ENCODE measurements at regions not wholly inside any gene's neighbourhood (a gene's known extent, or its start where the extent isn't known, plus 50 kb on each side); places are given as distances from the start of the nearest gene placed in this dataset.
"Not testable (repeated sequence)": the region's sequence is repeated elsewhere in the genome, so short reads cannot be mapped to it uniquely, and the experiment has no call there.

DNA sequence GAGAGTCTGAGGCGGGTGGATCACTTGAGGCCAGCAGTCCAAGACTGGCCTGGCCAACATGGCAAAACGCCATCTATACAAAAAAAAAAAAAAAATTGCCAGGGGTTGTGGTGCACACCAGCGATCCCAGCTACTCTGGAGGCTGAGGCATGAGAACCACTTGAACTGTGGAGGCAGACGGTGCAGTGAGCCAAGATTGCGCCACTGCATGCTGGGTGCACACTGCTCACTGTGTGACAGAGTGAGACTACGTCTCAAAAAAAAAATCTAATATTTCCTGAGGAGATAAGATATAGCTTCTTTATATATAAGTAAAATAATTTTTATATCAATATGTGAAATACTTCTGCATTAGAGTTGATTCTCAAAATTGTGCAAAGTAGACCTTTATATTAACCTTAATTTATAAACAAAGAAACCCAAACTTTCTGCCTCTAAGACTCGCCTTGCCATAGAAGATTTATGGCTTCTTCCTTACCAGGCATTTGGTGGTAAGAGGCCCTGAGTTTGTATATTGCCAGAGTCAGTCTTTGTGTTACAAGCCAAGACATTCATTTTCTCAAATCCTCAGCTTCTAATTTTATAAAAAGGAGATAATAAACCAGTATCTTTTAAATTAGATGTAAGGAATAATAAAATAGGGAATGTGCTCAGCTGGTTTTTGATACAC lies 1226.7 kb downstream of the FLRT2 start:
- no peak overlapping the region for H3K9ac ChIP-seq (ENCODE audit: low read length in 5 of 5)
- H3K27ac ChIP-seq (ENCODE audit: low read depth, low read length) = no peak overlapping the region
- H3K27me3 ChIP-seq (ENCODE audit: control insufficient read depth in 5 of 5, insufficient read depth in 4 of 5, low read length in 5 of 5) = no peaks in the 10 kb centered on the region
- peaks cover 2 to 11% (median 4%) of the 10 kb centered on the region in 5 donors for H3K9me3 ChIP-seq (ENCODE audit: control insufficient read depth in 5 of 5, low read length in 5 of 5)
- no peak overlapping the region for H3K4me3 ChIP-seq (ENCODE audit: low read depth in 1 of 5, low read length in 5 of 5)
- H3K36me3 ChIP-seq (ENCODE audit: control insufficient read depth in 5 of 5, insufficient read depth in 5 of 5, low read length in 5 of 5) = no peaks in the 10 kb centered on the region
- no peaks in the 10 kb centered on the region for H3K4me1 ChIP-seq (ENCODE audit: control insufficient read depth in 5 of 5, insufficient read depth in 5 of 5, low read length in 5 of 5)

DNA sequence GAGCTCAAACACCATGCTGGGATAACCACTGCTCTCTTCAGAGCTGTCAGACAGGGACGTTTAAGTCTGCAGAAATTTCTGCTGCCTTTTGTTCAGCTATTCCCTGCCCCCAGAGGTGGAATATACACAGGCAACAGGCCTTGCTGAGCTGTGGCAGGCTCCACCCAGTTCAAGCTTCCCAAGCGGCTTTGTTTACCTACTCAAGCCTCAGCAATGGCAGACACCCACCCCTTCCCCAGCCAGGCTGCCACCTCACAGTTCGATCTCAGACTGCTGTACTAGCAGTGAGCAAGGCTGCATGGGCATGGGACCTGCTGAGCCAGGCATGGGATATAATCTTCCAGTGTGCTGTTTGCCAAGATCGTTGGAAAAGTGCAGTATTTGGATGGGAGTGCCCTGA lies 1220.5 kb downstream of the FLRT2 start:
- H3K27ac ChIP-seq (ENCODE audit: low read depth, low read length) = not testable (repeated sequence)

DNA sequence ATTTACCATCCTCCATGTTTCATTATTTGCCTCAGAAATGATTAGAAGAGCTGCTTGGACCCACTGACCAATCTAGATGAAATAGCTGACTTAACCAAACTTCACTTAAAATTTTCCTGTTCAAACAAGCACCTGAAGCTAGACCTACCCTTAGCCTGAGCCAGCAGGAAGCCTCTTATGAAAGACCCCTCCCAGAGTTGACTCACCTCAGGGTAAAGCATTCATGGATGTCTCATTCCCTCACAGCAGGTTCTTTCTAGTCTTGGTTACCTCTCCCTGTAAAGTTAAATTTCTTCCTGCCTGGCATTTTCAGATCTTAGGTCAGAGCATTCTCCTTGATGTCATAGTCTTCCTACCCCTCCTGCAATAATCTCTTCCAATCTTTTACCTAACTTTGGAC lies 1209.8 kb downstream of the FLRT2 start:
- Histone ChIP-seq H3K27ac (ENCODE audit: low read depth, low read length) (no peak overlapping the region), H3K36me3 (ENCODE audit: control insufficient read depth in 5 of 5, insufficient read depth in 5 of 5, low read length in 5 of 5) (no peaks in the 10 kb centered on the region), H3K4me3 (ENCODE audit: low read depth in 1 of 5, low read length in 5 of 5) (no peak overlapping the region), H3K4me1 (ENCODE audit: control insufficient read depth in 5 of 5, insufficient read depth in 5 of 5, low read length in 5 of 5) (no peaks in the 10 kb centered on the region), H3K9me3 (ENCODE audit: control insufficient read depth in 5 of 5, low read length in 5 of 5) (no peaks in the 10 kb centered on the region), H3K9ac (ENCODE audit: low read length in 5 of 5) (no peak overlapping the region), H3K27me3 (ENCODE audit: control insufficient read depth in 5 of 5, insufficient read depth in 4 of 5, low read length in 5 of 5) (no peaks in the 10 kb centered on the region)

More for the DNA sequence above, 1220.5 kb downstream of the FLRT2 start:
- not testable (repeated sequence) for H3K36me3 ChIP-seq (ENCODE audit: control insufficient read depth in 5 of 5, insufficient read depth in 5 of 5, low read length in 5 of 5); H3K9ac ChIP-seq (ENCODE audit: low read length in 5 of 5); H3K4me3 ChIP-seq (ENCODE audit: low read depth in 1 of 5, low read length in 5 of 5); H3K4me1 ChIP-seq (ENCODE audit: control insufficient read depth in 5 of 5, insufficient read depth in 5 of 5, low read length in 5 of 5); H3K27me3 ChIP-seq (ENCODE audit: control insufficient read depth in 5 of 5, insufficient read depth in 4 of 5, low read length in 5 of 5)
- H3K9me3 ChIP-seq (ENCODE audit: control insufficient read depth in 5 of 5, low read length in 5 of 5) = peaks cover 2 to 12% (median 8%) of the 10 kb centered on the region in 5 donors

DNA sequence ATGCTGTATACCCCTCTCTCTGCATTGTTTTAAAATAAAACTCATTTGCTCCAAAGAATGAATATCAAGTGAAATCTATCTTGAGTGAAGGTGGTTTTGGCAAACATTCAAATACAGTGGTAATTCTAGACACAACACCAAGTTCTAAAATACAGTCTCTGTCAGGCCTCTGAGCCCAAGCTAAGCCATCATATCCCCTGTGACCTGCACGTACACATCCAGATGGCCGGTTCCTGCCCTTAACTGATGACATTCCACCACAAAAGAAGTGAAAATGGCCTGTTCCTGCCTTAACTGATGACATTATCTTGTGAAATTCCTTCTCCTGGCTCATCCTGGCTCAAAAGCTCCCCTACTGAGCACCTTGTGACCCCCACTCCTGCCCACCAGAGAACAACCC lies 1201.5 kb downstream of the FLRT2 start:
- not testable (repeated sequence) for H3K9ac ChIP-seq (ENCODE audit: low read length in 5 of 5); H3K27ac ChIP-seq (ENCODE audit: low read depth, low read length); H3K4me3 ChIP-seq (ENCODE audit: low read depth in 1 of 5, low read length in 5 of 5); H3K9me3 ChIP-seq (ENCODE audit: control insufficient read depth in 5 of 5, low read length in 5 of 5); H3K36me3 ChIP-seq (ENCODE audit: control insufficient read depth in 5 of 5, insufficient read depth in 5 of 5, low read length in 5 of 5); H3K27me3 ChIP-seq (ENCODE audit: control insufficient read depth in 5 of 5, insufficient read depth in 4 of 5, low read length in 5 of 5); H3K4me1 ChIP-seq (ENCODE audit: control insufficient read depth in 5 of 5, insufficient read depth in 5 of 5, low read length in 5 of 5)

DNA sequence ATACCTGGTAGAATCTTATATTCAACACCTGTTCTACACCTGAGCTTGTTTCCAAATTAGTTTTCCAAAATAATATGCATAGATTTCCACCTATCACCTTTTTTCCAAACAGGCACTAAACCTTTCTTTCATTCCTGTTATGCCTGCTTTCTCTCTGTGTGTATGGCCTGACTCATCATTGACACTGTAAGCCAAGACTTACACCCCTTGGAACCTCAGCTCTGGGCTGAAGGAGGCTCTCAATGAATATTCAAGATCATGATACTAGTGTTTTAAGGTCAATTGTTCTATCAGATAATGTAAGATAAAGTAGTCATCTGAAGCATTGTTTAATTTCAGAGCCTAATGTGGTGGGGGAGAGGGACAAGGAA lies 1193.3 kb downstream of the FLRT2 start:
- Histone ChIP-seq H3K4me3 (ENCODE audit: low read depth in 1 of 5, low read length in 5 of 5) (no peak overlapping the region), H3K27ac (ENCODE audit: low read depth, low read length) (no peak overlapping the region), H3K9ac (ENCODE audit: low read length in 5 of 5) (no peak overlapping the region), H3K27me3 (ENCODE audit: control insufficient read depth in 5 of 5, insufficient read depth in 4 of 5, low read length in 5 of 5) (no peaks in the 10 kb centered on the region), H3K9me3 (ENCODE audit: control insufficient read depth in 5 of 5, low read length in 5 of 5) (no peaks in the 10 kb centered on the region), H3K4me1 (ENCODE audit: control insufficient read depth in 5 of 5, insufficient read depth in 5 of 5, low read length in 5 of 5) (no peaks in the 10 kb centered on the region), H3K36me3 (ENCODE audit: control insufficient read depth in 5 of 5, insufficient read depth in 5 of 5, low read length in 5 of 5) (no peaks in the 10 kb centered on the region)

DNA sequence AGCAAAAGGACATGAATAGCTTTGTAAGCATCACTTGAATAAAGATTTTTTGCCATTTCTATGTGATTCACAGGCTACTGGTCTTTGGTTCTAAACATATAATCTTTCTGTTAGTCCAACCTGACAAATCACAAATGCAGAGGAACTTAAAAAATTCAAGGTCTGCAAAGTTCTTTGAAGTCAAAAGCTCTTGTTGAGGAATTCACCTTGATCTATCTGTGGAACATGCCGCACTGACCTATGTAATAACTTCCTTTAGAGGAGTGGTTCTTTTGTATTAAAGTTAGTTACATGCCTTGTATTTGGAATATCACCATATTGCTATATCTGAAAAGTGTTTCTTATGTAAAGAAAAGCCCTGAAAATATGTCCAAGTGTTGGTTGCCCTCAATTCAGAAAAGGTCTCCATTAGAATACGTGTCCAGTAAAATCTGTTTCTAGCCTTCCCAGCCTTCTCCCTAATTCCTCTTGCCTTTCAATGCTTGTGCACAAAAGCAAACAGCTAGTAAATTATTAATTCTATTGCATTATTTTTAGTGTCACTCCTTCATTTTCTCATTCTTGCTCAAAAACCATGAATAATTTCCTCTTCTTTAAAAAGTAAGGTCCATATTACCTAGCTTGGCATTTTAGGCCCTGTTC lies 1192.8 kb downstream of the FLRT2 start:
- Histone ChIP-seq H3K9ac (ENCODE audit: low read length in 5 of 5) (no peak overlapping the region), H3K27ac (ENCODE audit: low read depth, low read length) (no peak overlapping the region), H3K4me3 (ENCODE audit: low read depth in 1 of 5, low read length in 5 of 5) (no peak overlapping the region), H3K27me3 (ENCODE audit: control insufficient read depth in 5 of 5, insufficient read depth in 4 of 5, low read length in 5 of 5) (no peaks in the 10 kb centered on the region), H3K4me1 (ENCODE audit: control insufficient read depth in 5 of 5, insufficient read depth in 5 of 5, low read length in 5 of 5) (no peaks in the 10 kb centered on the region), H3K9me3 (ENCODE audit: control insufficient read depth in 5 of 5, low read length in 5 of 5) (no peaks in the 10 kb centered on the region), H3K36me3 (ENCODE audit: control insufficient read depth in 5 of 5, insufficient read depth in 5 of 5, low read length in 5 of 5) (no peaks in the 10 kb centered on the region)

DNA sequence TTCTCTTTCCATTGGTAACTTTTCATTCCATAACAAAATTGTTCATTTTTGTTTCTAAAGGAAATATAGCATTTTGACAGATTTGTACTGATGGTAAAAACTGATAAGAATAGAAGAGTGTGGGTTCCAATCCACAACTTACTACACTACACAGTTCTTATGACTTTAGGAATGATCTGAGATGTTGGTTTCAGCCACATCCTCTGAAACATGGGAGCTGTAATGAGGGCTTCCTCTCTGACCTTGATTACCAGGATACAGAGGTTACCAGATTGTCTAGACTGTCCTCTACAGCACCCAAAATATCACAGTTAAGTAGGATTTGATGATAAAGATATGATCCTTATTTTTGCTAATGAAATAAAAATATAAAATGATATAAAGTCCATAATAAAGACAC lies 1184.6 kb downstream of the FLRT2 start:
- no peaks in the 10 kb centered on the region for H3K27me3 ChIP-seq (ENCODE audit: control insufficient read depth in 5 of 5, insufficient read depth in 4 of 5, low read length in 5 of 5)
- H3K4me1 ChIP-seq (ENCODE audit: control insufficient read depth in 5 of 5, insufficient read depth in 5 of 5, low read length in 5 of 5) = peaks cover 0 to 5% (median 0%) of the 10 kb centered on the region in 5 donors
- no peaks in the 10 kb centered on the region for H3K9me3 ChIP-seq (ENCODE audit: control insufficient read depth in 5 of 5, low read length in 5 of 5)
- no peak overlapping the region for H3K4me3 ChIP-seq (ENCODE audit: low read depth in 1 of 5, low read length in 5 of 5)
- H3K27ac ChIP-seq (ENCODE audit: low read depth, low read length) = no peak overlapping the region
- H3K9ac ChIP-seq (ENCODE audit: low read length in 5 of 5) = no peak overlapping the region
- no peaks in the 10 kb centered on the region for H3K36me3 ChIP-seq (ENCODE audit: control insufficient read depth in 5 of 5, insufficient read depth in 5 of 5, low read length in 5 of 5)

DNA sequence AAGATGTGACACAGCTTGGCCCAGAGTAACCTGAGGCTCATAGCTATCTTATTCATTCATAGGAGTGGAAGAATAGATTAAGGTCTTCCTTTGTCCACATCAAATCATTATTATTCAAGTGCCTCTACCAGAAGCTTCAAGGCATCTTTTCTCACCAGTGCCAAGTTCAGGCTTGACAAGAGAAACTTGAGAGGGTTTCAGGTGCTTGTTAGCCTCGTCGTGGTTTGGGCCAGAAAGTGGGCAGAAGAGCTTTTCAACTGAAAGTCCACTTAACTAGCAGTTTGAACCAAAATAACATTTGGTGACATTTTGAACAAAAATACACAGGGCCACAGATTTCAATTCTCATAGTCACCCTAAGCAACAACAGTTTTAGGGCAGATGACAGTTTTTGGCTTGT lies 1184.2 kb downstream of the FLRT2 start:
- no peak overlapping the region for H3K4me3 ChIP-seq (ENCODE audit: low read depth in 1 of 5, low read length in 5 of 5)
- H3K27me3 ChIP-seq (ENCODE audit: control insufficient read depth in 5 of 5, insufficient read depth in 4 of 5, low read length in 5 of 5) = no peaks in the 10 kb centered on the region
- no peak overlapping the region for H3K9ac ChIP-seq (ENCODE audit: low read length in 5 of 5)
- H3K27ac ChIP-seq (ENCODE audit: low read depth, low read length) = no peak overlapping the region
- no peaks in the 10 kb centered on the region for H3K9me3 ChIP-seq (ENCODE audit: control insufficient read depth in 5 of 5, low read length in 5 of 5)
- H3K36me3 ChIP-seq (ENCODE audit: control insufficient read depth in 5 of 5, insufficient read depth in 5 of 5, low read length in 5 of 5) = no peaks in the 10 kb centered on the region
- peaks cover 0 to 5% (median 0%) of the 10 kb centered on the region in 5 donors for H3K4me1 ChIP-seq (ENCODE audit: control insufficient read depth in 5 of 5, insufficient read depth in 5 of 5, low read length in 5 of 5)

DNA sequence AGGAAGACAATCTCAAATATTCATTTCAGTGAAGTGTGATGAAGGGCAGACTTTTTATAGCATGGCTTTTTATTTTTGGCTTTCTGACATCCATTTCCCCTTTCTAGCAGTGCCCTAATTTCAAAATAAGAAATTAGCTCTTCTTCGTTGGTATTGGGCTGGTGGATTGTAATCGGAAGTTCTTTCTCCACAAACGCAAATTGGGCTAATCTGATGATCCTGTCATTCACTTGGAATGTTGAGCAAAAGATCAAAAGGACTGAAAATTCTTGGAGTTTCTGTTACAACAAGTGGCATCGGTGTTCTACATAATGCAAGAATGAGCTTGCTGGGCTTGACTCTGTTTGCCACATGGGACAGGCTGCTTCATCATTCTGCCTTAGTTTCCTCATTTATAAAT lies 1182.8 kb downstream of the FLRT2 start:
- Histone ChIP-seq H3K36me3 (ENCODE audit: control insufficient read depth in 5 of 5, insufficient read depth in 5 of 5, low read length in 5 of 5) (no peaks in the 10 kb centered on the region), H3K4me3 (ENCODE audit: low read depth in 1 of 5, low read length in 5 of 5) (no peak overlapping the region), H3K4me1 (ENCODE audit: control insufficient read depth in 5 of 5, insufficient read depth in 5 of 5, low read length in 5 of 5) (peaks cover 0 to 5% (median 0%) of the 10 kb centered on the region in 5 donors), H3K27me3 (ENCODE audit: control insufficient read depth in 5 of 5, insufficient read depth in 4 of 5, low read length in 5 of 5) (no peaks in the 10 kb centered on the region), H3K27ac (ENCODE audit: low read depth, low read length) (no peak overlapping the region), H3K9ac (ENCODE audit: low read length in 5 of 5) (no peak overlapping the region), H3K9me3 (ENCODE audit: control insufficient read depth in 5 of 5, low read length in 5 of 5) (no peaks in the 10 kb centered on the region)

DNA sequence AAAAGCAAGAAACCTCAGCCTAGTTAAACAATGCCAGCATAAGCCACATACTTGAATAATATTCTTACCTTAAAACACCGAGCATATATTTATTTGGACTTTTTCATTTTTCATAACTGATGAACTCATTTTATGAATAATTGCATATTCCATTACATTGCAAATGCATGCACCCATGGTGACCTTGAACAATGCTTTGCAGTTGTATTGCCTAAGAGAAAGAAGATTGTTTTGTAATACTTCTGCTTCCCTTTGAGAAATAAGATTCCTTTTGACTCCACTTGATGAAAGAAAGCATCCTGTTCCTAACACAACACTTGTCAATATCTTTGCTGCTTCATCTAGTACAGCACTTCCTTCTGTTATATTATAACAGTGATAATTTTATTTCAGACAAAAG lies 1182.2 kb downstream of the FLRT2 start:
- Histone ChIP-seq H3K4me1 (ENCODE audit: control insufficient read depth in 5 of 5, insufficient read depth in 5 of 5, low read length in 5 of 5) (peaks cover 0 to 5% (median 0%) of the 10 kb centered on the region in 5 donors), H3K4me3 (ENCODE audit: low read depth in 1 of 5, low read length in 5 of 5) (no peak overlapping the region), H3K36me3 (ENCODE audit: control insufficient read depth in 5 of 5, insufficient read depth in 5 of 5, low read length in 5 of 5) (no peaks in the 10 kb centered on the region), H3K9ac (ENCODE audit: low read length in 5 of 5) (no peak overlapping the region), H3K27ac (ENCODE audit: low read depth, low read length) (no peak overlapping the region), H3K27me3 (ENCODE audit: control insufficient read depth in 5 of 5, insufficient read depth in 4 of 5, low read length in 5 of 5) (no peaks in the 10 kb centered on the region), H3K9me3 (ENCODE audit: control insufficient read depth in 5 of 5, low read length in 5 of 5) (no peaks in the 10 kb centered on the region)
